HepG2 (cell line): ENCODE measurements at regions not wholly inside any gene's neighbourhood (a gene's known extent, or its start where the extent isn't known, plus 50 kb on each side); places are given as distances from the start of the nearest gene placed in this dataset.

Source experiments
- ATAC-seq: fragments of 200-7000 bp; cut with Tn5 transposase; 3 replicates; pipeline ENCODE4 v1.9.1; 2020; ENCODE audit warnings: mild to moderate bottlenecking, moderate library complexity
- BruUV-seq: library from RNA; stranded (reverse); fragments of 400-500 nt; replicated peaks from 2 replicates; lab custom pipeline; 2021; lab: Mats Ljungman, UMichigan
- CTCF ChIA-PET: fragments of 300-600 bp; formaldehyde crosslinking; extraction: SDS; loops from one replicate; lab custom pipeline; 2021; ENCODE audit warnings: low total read pairs, inconsistent platforms, low intra/inter-chr PET ratio; lab: Yijun Ruan, JAX
- POLR2A ChIA-PET: fragments of 350-600 bp; sonication (Branson Sonifier 250); formaldehyde crosslinking; loops from one replicate; lab custom pipeline; 2020; ENCODE audit warnings: antibody characterized with exemption, inconsistent platforms; lab: Yijun Ruan, JAX
- DNase-seq: peaks from one replicate; pipeline ENCODE4 v3.0.0-alpha.2; 2015; ENCODE audit warnings: low spot score
- FAIRE-seq: peaks from 3 replicates; lab custom pipeline; 2011; peaks lifted over from hg19 to GRCh38; lab: Jason Lieb, UNC
- H2AFZ ChIP-seq: one replicate; pipeline ENCODE4 v1.6.1; 2011; ENCODE audit warnings: low read length, inconsistent platforms
- H3K27ac ChIP-seq: fragments of 300-600 bp; 3 replicates; pipeline ENCODE4 v1.8.0; 2011; ENCODE audit warnings: mixed run types, mild to moderate bottlenecking, mixed read lengths, low read length, inconsistent platforms; ENCODE audit not compliant: insufficient read depth; ENCODE audit errors: extremely low read length
- H3K27me3 ChIP-seq, 2 experiments: fragments of 200-600 bp in 1 of 2; 2 replicates in 1 of 2; 3 replicates in 1 of 2; pipeline versions ENCODE4 v1.6.0 to v1.8.0; 2011; ENCODE audit warnings: low read length in 2 of 2, mild to moderate bottlenecking in 2 of 2, moderate library complexity in 2 of 2, inconsistent platforms in 1 of 2; ENCODE audit not compliant: insufficient read depth in 2 of 2, control insufficient read depth in 1 of 2
- H3K36me3 ChIP-seq, 2 experiments: fragments of 200-600 bp in 1 of 2; replicated peaks in 1 of 2; 2 replicates in 1 of 2; 3 replicates in 1 of 2; pipeline versions ENCODE4 v1.5.1 to v1.8.0; 2011; ENCODE audit warnings: low read length in 2 of 2, inconsistent platforms in 1 of 2; ENCODE audit not compliant: insufficient read depth in 2 of 2, control insufficient read depth in 1 of 2
- H3K4me1 ChIP-seq: 2 replicates; pipeline ENCODE4 v1.5.1; 2012; ENCODE audit warnings: low read length, inconsistent platforms; ENCODE audit not compliant: insufficient read depth
- H3K4me2 ChIP-seq: 2 replicates; pipeline ENCODE4 v1.6.0; 2011; ENCODE audit warnings: low read depth, low read length, inconsistent platforms
- H3K4me3 ChIP-seq, 3 experiments: fragments of 200-600 bp in 1 of 3; sonication (generic), shearing (Covaris generic) in 1 of 3; replicated peaks in 1 of 3; 2 replicates each; pipeline ENCODE4 v1.5.1; 2011 to 2016; ENCODE audit warnings: low read length in 3 of 3, inconsistent platforms in 2 of 3, low read depth in 2 of 3, mild to moderate bottlenecking in 2 of 3, control low read depth in 1 of 3, mixed read lengths in 1 of 3; ENCODE audit not compliant: insufficient read depth in 1 of 3
- H3K79me2 ChIP-seq: one replicate; pipeline ENCODE4 v1.6.1; 2011; ENCODE audit warnings: low read length, inconsistent platforms; ENCODE audit not compliant: insufficient read depth
- H3K9ac ChIP-seq: 2 replicates; pipeline ENCODE4 v1.6.0; 2011; ENCODE audit warnings: mild to moderate bottlenecking, low read depth, low read length, inconsistent platforms; ENCODE audit not compliant: insufficient read depth
- H3K9me3 ChIP-seq: 2 replicates; pipeline ENCODE4 v1.5.1; 2012; ENCODE audit warnings: mild to moderate bottlenecking, low read length
- H4K20me1 ChIP-seq: 2 replicates; pipeline ENCODE4 v1.6.0; 2011; ENCODE audit warnings: inconsistent platforms, mild to moderate bottlenecking, low read length, moderate library complexity; ENCODE audit not compliant: insufficient read depth
- HDAC1 ChIP-seq: sonication (generic); formaldehyde crosslinking; IDR thresholded peaks from 2 replicates; pipeline ENCODE4 v1.5.1; 2020; ENCODE audit warnings: mild to moderate bottlenecking, missing genetic modification reagents
- HDAC6 ChIP-seq: fragments of 200-600 bp; sonication (generic); IDR thresholded peaks from 2 replicates; pipeline ENCODE4 v1.7.0; 2017; ENCODE audit warnings: mild to moderate bottlenecking, antibody characterized with exemption, low read length, low read depth
- HNRNPH1 ChIP-seq: fragments of 200-400 bp; formaldehyde crosslinking; optimal IDR thresholded peaks from 2 replicates; pipeline ENCODE3; 2017; ENCODE audit warnings: mild to moderate bottlenecking, low read depth, low read length
- LCORL ChIP-seq, 2 experiments: fragments of 450-650 bp in 1 of 2; sonication (generic) in 1 of 2; formaldehyde crosslinking in 1 of 2; IDR thresholded peaks; 2 replicates each; pipeline versions ENCODE4 v1.5.0 to v1.6.1; 2017 to 2020; ENCODE audit warnings: antibody characterized with exemption in 1 of 2, missing genetic modification reagents in 1 of 2
- PHF20 ChIP-seq: sonication (generic); formaldehyde crosslinking; IDR thresholded peaks from 2 replicates; pipeline ENCODE4 v1.5.0; 2020; ENCODE audit warnings: mild to moderate bottlenecking, missing genetic modification reagents
- RNF2 ChIP-seq: fragments of 450-650 bp; conservative IDR thresholded peaks from 2 replicates; pipeline ENCODE4 v1.6.1; 2016; ENCODE audit warnings: low read depth
- SALL1 ChIP-seq: sonication (generic); formaldehyde crosslinking; IDR thresholded peaks from 2 replicates; pipeline ENCODE4 v1.8.0; 2022; ENCODE audit warnings: mild to moderate bottlenecking, missing genetic modification reagents
- SOX6 ChIP-seq, 2 experiments: fragments of 450-650 bp in 1 of 2; sonication (generic) in 1 of 2; formaldehyde crosslinking in 1 of 2; IDR thresholded peaks; 2 replicates each; pipeline versions ENCODE4 v1.4.0 to v1.6.1; 2017 to 2020; ENCODE audit warnings: antibody characterized with exemption in 1 of 2, mild to moderate bottlenecking in 1 of 2, missing genetic modification reagents in 1 of 2
- ZFP62 ChIP-seq: sonication (generic); formaldehyde crosslinking; IDR thresholded peaks from 2 replicates; pipeline ENCODE4 v1.4.0; 2020; ENCODE audit warnings: missing genetic modification reagents
- ZNF101 ChIP-seq: sonication (generic); formaldehyde crosslinking; IDR thresholded peaks from 2 replicates; pipeline ENCODE4 v1.4.0; 2020; ENCODE audit warnings: mild to moderate bottlenecking, low read depth, missing genetic modification reagents, borderline replicate concordance
- ZNF138 ChIP-seq: sonication (generic); formaldehyde crosslinking; IDR thresholded peaks from 2 replicates; pipeline ENCODE4 v1.5.0; 2020; ENCODE audit warnings: mild to moderate bottlenecking, low read depth, missing genetic modification reagents
- ZNF180 ChIP-seq: sonication (generic); formaldehyde crosslinking; IDR thresholded peaks from 2 replicates; pipeline ENCODE4 v1.4.0; 2020; ENCODE audit warnings: low read depth, missing genetic modification reagents, borderline replicate concordance
- ZNF326 ChIP-seq: sonication (generic); formaldehyde crosslinking; IDR thresholded peaks from 2 replicates; pipeline ENCODE4 v1.4.0; 2020; ENCODE audit warnings: missing genetic modification reagents, borderline replicate concordance
- ZNF790 ChIP-seq: sonication (generic); formaldehyde crosslinking; IDR thresholded peaks from 2 replicates; pipeline ENCODE4 v1.8.0; 2022; ENCODE audit warnings: missing genetic modification reagents, mild to moderate bottlenecking, borderline replicate concordance
- ZNF850 ChIP-seq: sonication (generic); formaldehyde crosslinking; conservative IDR thresholded peaks from 2 replicates; pipeline ENCODE4 v1.9.0; 2021; ENCODE audit warnings: mild to moderate bottlenecking, missing genetic modification reagents
- ZSCAN22 ChIP-seq: sonication (generic); formaldehyde crosslinking; IDR thresholded peaks from 2 replicates; pipeline ENCODE4 v1.4.0; 2020; ENCODE audit warnings: mild to moderate bottlenecking, missing genetic modification reagents
- WGBS: methylation state at CpG from one replicate; pipeline ENCODE4 v1.1.6; 2017; ENCODE audit warnings: low lambda C conversion rate; 5-methylcytosine and 5-hydroxymethylcytosine counted together
- in situ Hi-C: cut with HindIII; loops from 2 replicates; pipeline ENCODE4 v1.10.0; 2017; ENCODE audit warnings: low pct_unique_long_range_greater_than_20kb; ENCODE audit not compliant: extremely low pct_ligation_motif_present
- intact Hi-C: fragments of 100-400 bp; cut with micrococcal nuclease; formaldehyde crosslinking; loops from one replicate; pipeline ENCODE4 v1.10.0; 2022; ENCODE audit not compliant: unreplicated experiment
- TF ChIP-seq, protein P1 (sequence below): sonication (generic); formaldehyde crosslinking; IDR thresholded peaks from 2 replicates; pipeline ENCODE4 v1.8.1; 2023; ENCODE audit warnings: mild to moderate bottlenecking, missing genetic modification reagents, borderline replicate concordance
- TF ChIP-seq, protein P2 (sequence below): fragments of 450-650 bp; IDR thresholded peaks from 2 replicates; pipeline ENCODE4 v1.6.1; 2017

DNA sequence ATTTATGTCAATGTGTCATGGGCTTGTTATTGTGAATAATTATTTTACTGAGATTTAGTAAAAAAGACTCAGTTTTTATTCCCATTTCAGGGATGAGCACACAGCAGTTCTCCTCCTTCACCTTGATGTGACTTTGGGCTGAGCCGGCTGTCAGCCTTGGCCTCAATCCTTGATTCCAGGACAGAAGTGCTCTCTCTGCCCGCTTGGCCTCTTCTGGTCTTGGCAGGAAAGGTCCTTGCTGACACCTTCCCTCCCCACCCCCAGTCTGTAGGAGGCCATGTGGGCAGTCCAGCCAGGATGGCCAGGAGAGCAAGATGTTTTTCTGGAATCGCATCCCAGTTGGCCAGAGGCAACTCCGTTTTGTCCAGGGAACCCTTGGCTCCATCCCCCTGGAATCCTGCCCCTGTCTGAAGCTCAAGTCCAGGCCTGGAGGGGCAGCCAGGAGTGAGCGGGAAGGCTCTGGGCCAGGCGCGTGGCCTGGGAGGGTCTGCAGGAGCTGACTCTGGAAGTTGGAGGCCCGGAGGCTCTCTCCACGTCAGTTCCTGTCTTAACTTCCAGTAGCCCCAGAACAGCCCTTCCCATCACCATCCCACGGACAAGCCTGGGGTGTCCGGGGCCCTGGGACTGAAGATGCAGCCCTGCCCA lies 100.9 kb downstream of the PDGFA start:
- FAIRE-seq (no peak), DNase-seq (no peak), ATAC-seq (no peak)
- Histone ChIP-seq H3K27ac (no peak overlapping the region), H3K4me2 (no peak overlapping the region), H4K20me1 (no peaks in the 10 kb centered on the region), H3K9ac (no peak overlapping the region), H3K36me3 (no peaks in the 10 kb centered on the region), H2AFZ (no peak overlapping the region), H3K9me3 (no peaks in the 10 kb centered on the region), H3K27me3 (peaks cover 14 to 68% of the 10 kb centered on the region in 2 experiments), H3K4me1 (no peaks in the 10 kb centered on the region), H3K4me3 (no peak overlapping the region), H3K79me2 (no peaks in the 10 kb centered on the region)
- no TSS peak for BruUV-seq
- in situ Hi-C loops: no loop called here
- ChIA-PET CTCF (no interaction called here), POLR2A (no interaction called here)
- TF ChIP-seq ZNF326 (CRISPR knock-in tag) (no peak), LCORL (IDR thresholded peaks at IDR 0.05) (no peak), LCORL (CRISPR knock-in tag; IDR thresholded peaks at IDR 0.05) (no peak), SALL1 (CRISPR knock-in tag) (no peak), ZNF101 (CRISPR knock-in tag) (no peak), ZSCAN22 (CRISPR knock-in tag) (no peak), HDAC6 (no peak), HNRNPH1 (no peak), HDAC1 (CRISPR knock-in tag) (no peak), RNF2 (no peak), ZNF138 (CRISPR knock-in tag) (no peak), ZNF850 (no peak), ZNF180 (CRISPR knock-in tag) (no peak), ZNF790 (no peak), ZFP62 (CRISPR knock-in tag) (no peak), PHF20 (no peak), SOX6 (IDR thresholded peaks at IDR 0.05) (no peak), SOX6 (CRISPR knock-in tag; IDR thresholded peaks at IDR 0.05) (no peak)
- TF ChIP-seq, protein P1, sequence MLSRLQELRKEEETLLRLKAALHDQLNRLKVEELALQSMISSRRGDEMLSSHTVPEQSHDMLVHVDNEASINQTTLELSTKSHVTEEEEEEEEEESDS (CRISPR knock-in tag): no peak
- TF ChIP-seq, protein P2, sequence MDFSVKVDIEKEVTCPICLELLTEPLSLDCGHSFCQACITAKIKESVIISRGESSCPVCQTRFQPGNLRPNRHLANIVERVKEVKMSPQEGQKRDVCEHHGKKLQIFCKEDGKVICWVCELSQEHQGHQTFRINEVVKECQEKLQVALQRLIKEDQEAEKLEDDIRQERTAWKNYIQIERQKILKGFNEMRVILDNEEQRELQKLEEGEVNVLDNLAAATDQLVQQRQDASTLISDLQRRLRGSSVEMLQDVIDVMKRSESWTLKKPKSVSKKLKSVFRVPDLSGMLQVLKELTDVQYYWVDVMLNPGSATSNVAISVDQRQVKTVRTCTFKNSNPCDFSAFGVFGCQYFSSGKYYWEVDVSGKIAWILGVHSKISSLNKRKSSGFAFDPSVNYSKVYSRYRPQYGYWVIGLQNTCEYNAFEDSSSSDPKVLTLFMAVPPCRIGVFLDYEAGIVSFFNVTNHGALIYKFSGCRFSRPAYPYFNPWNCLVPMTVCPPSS: no peak
- WGBS: 65% methylated on average over 6 of the region's 11 CpGs
- intact Hi-C loops: no loop called here
